Stimulated activated naive CD8-positive, alpha-beta T cell treated with anti-CD3 and anti-CD28 coated beads, Interleukin-15, Interleukin-2, amounts not matched to agents 100 ng/mL and 50 ng/mL, for 24 hours (primary cell): ENCODE measurements at regions not wholly inside any gene's neighbourhood (a gene's known extent, or its start where the extent isn't known, plus 50 kb on each side); places are given as distances from the start of the nearest gene placed in this dataset.

Source experiments
- H3K27ac Mint-ChIP-seq: one replicate; pipeline ENCODE4 v1.8.0; 2021; ENCODE audit warnings: mild to moderate bottlenecking, mixed read lengths
- H3K27me3 Mint-ChIP-seq: one replicate; pipeline ENCODE4 v1.8.0; 2021; ENCODE audit warnings: mixed read lengths
- H3K36me3 Mint-ChIP-seq: one replicate; pipeline ENCODE4 v1.8.0; 2021; ENCODE audit warnings: low read depth, mixed read lengths
- H3K4me1 Mint-ChIP-seq: one replicate; pipeline ENCODE4 v1.8.0; 2021; ENCODE audit warnings: low read depth, mixed read lengths
- H3K4me3 Mint-ChIP-seq: one replicate; pipeline ENCODE4 v1.8.0; 2021; ENCODE audit warnings: mild to moderate bottlenecking, mixed read lengths
- H3K9me3 Mint-ChIP-seq: one replicate; pipeline ENCODE4 v1.8.0; 2021; ENCODE audit warnings: mixed read lengths

GRCh38 chr2:239543702-239544101, 142.9 kb upstream of the HDAC4 start:
- Mint-ChIP-seq H3K4me1 (peaks cover 47% of the 10 kb centered on the region), H3K9me3 (no peaks in the 10 kb centered on the region), H3K36me3 (no peaks in the 10 kb centered on the region), H3K27me3 (no peaks in the 10 kb centered on the region), H3K27ac (no peak overlapping the region), H3K4me3 (no peak overlapping the region)

GRCh38 chr2:239540174-239540573, 139.4 kb upstream of the HDAC4 start:
- Mint-ChIP-seq H3K9me3 (no peaks in the 10 kb centered on the region), H3K4me3 (no peak overlapping the region), H3K4me1 (peaks cover 18% of the 10 kb centered on the region), H3K27ac (no peak overlapping the region), H3K36me3 (no peaks in the 10 kb centered on the region), H3K27me3 (peaks cover 4% of the 10 kb centered on the region)

- Mint-ChIP-seq H3K36me3 (no peaks in the 10 kb centered on the region), H3K9me3 (no peaks in the 10 kb centered on the region), H3K27ac (no peak overlapping the region), H3K4me3 (no peak overlapping the region), H3K4me1 (peaks cover 14% of the 10 kb centered on the region), H3K27me3 (peaks cover 4% of the 10 kb centered on the region)
These were observed 138.9 kb upstream of the HDAC4 start for GRCh38 chr2:239539776-239540100.

GRCh38 chr2:239539083-239539775, 138.4 kb upstream of the HDAC4 start:
- H3K4me3 Mint-ChIP-seq, result no peak overlapping the region
- H3K27ac Mint-ChIP-seq, result no peak overlapping the region
- H3K9me3 Mint-ChIP-seq, result no peaks in the 10 kb centered on the region
- H3K27me3 Mint-ChIP-seq, result peaks cover 4% of the 10 kb centered on the region
- no peaks in the 10 kb centered on the region for H3K36me3 Mint-ChIP-seq
- peaks cover 9% of the 10 kb centered on the region for H3K4me1 Mint-ChIP-seq

GRCh38 chr2:239538357-239539052, 137.7 kb upstream of the HDAC4 start:
- no peak overlapping the region for H3K4me3 Mint-ChIP-seq
- H3K27ac Mint-ChIP-seq, result no peak overlapping the region
- no peaks in the 10 kb centered on the region for H3K9me3 Mint-ChIP-seq
- peaks cover 2% of the 10 kb centered on the region for H3K4me1 Mint-ChIP-seq
- peaks cover 4% of the 10 kb centered on the region for H3K27me3 Mint-ChIP-seq
- no peaks in the 10 kb centered on the region for H3K36me3 Mint-ChIP-seq

GRCh38 chr2:239537633-239538356, 137.0 kb upstream of the HDAC4 start:
- H3K4me1 Mint-ChIP-seq, result no peaks in the 10 kb centered on the region

GRCh38 chr2:239536186-239536585, 135.4 kb upstream of the HDAC4 start:
- Mint-ChIP-seq H3K27ac (no peak overlapping the region), H3K9me3 (no peaks in the 10 kb centered on the region), H3K4me3 (no peak overlapping the region), H3K4me1 (no peaks in the 10 kb centered on the region), H3K27me3 (peaks cover 4% of the 10 kb centered on the region), H3K36me3 (no peaks in the 10 kb centered on the region)

More at GRCh38 chr2:239537633-239538356, 137.0 kb upstream of the HDAC4 start:
- H3K27me3 Mint-ChIP-seq, result peaks cover 4% of the 10 kb centered on the region
- no peaks in the 10 kb centered on the region for H3K36me3 Mint-ChIP-seq
- no peaks in the 10 kb centered on the region for H3K9me3 Mint-ChIP-seq
- no peak overlapping the region for H3K27ac Mint-ChIP-seq
- H3K4me3 Mint-ChIP-seq, result no peak overlapping the region

- Mint-ChIP-seq H3K9me3 (no peaks in the 10 kb centered on the region), H3K4me3 (no peak overlapping the region), H3K27me3 (peaks cover 4% of the 10 kb centered on the region), H3K4me1 (no peaks in the 10 kb centered on the region), H3K36me3 (no peaks in the 10 kb centered on the region), H3K27ac (no peak overlapping the region)
These were observed 134.8 kb upstream of the HDAC4 start for GRCh38 chr2:239535413-239536144.

GRCh38 chr2:239534581-239535412, 134.0 kb upstream of the HDAC4 start:
- H3K36me3 Mint-ChIP-seq, result no peaks in the 10 kb centered on the region
- H3K4me1 Mint-ChIP-seq, result no peaks in the 10 kb centered on the region
- no peak overlapping the region for H3K27ac Mint-ChIP-seq
- H3K27me3 Mint-ChIP-seq, result peaks cover 4% of the 10 kb centered on the region
- no peak overlapping the region for H3K4me3 Mint-ChIP-seq
- no peaks in the 10 kb centered on the region for H3K9me3 Mint-ChIP-seq

- no peaks in the 10 kb centered on the region for H3K36me3 Mint-ChIP-seq
- no peaks in the 10 kb centered on the region for H3K9me3 Mint-ChIP-seq
- peaks cover 4% of the 10 kb centered on the region for H3K27me3 Mint-ChIP-seq
- H3K27ac Mint-ChIP-seq, result no peak overlapping the region
- no peaks in the 10 kb centered on the region for H3K4me1 Mint-ChIP-seq
- no peak overlapping the region for H3K4me3 Mint-ChIP-seq
These were observed 132.9 kb upstream of the HDAC4 start for GRCh38 chr2:239533569-239534316.

GRCh38 chr2:239532859-239533258, 132.0 kb upstream of the HDAC4 start:
- Mint-ChIP-seq H3K9me3 (no peaks in the 10 kb centered on the region), H3K27me3 (peaks cover 4% of the 10 kb centered on the region), H3K27ac (no peak overlapping the region), H3K4me1 (no peaks in the 10 kb centered on the region), H3K36me3 (no peaks in the 10 kb centered on the region), H3K4me3 (no peak overlapping the region)

GRCh38 chr2:239532250-239532649, 131.4 kb upstream of the HDAC4 start:
- Mint-ChIP-seq H3K27me3 (peaks cover 4% of the 10 kb centered on the region), H3K9me3 (no peaks in the 10 kb centered on the region), H3K27ac (no peak overlapping the region), H3K4me3 (no peak overlapping the region), H3K36me3 (no peaks in the 10 kb centered on the region), H3K4me1 (no peaks in the 10 kb centered on the region)

GRCh38 chr2:239531456-239532241, 130.8 kb upstream of the HDAC4 start:
- no peak overlapping the region for H3K27ac Mint-ChIP-seq
- H3K27me3 Mint-ChIP-seq, result peaks cover 1% of the 10 kb centered on the region
- H3K36me3 Mint-ChIP-seq, result no peaks in the 10 kb centered on the region
- H3K4me3 Mint-ChIP-seq, result no peak overlapping the region
- no peaks in the 10 kb centered on the region for H3K9me3 Mint-ChIP-seq
- H3K4me1 Mint-ChIP-seq, result no peaks in the 10 kb centered on the region
